HG03571 (cell line): ENCODE measurements at regions not wholly inside any gene's neighbourhood (a gene's known extent, or its start where the extent isn't known, plus 50 kb on each side); places are given as distances from the start of the nearest gene placed in this dataset.

Experiments
- ATAC-seq: cut with Tn5 transposase; IDR thresholded peaks from one replicate; pipeline ENCODE4 v1.9.1; 2021; ENCODE audit not compliant: unreplicated experiment

DNA sequence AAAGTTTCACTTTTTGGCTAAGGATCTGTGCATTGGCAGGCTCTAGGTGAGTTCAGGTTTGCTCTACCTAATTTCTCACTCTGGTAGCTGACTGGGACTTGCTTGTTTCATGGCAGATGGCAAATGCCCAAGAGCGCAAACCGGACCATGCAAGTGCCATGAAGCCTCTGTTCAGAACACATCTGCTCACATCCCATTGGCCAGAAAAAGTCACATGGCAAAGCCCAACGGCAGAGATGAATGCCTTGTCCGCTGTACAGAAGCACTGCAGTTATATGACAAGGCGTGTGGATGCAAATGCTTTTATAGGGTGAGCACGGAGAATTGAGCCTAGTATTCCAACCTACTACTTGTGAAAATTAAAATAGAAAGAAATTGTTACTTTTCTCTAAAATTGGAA lies 202.2 kb upstream of the HMGA2 start:
- no peak for ATAC-seq

DNA sequence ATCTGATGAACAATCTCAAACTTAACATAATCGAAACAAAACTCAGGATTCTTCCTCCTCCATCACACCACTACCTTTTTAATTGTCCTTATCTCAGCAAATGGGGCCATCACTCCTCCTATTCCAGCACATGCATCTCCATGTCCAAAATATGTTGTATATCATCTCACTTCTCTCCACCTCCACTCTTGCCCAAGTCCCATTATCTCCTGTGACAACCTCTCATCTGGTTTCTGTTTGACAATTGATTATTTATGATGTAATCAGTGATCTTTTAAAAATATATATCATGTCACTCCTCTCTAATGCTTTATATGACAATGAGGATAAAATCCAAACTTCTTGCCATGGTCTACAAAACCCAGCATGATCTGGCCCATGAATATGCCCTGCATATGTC lies 200.8 kb upstream of the HMGA2 start:
- no peak for ATAC-seq

DNA sequence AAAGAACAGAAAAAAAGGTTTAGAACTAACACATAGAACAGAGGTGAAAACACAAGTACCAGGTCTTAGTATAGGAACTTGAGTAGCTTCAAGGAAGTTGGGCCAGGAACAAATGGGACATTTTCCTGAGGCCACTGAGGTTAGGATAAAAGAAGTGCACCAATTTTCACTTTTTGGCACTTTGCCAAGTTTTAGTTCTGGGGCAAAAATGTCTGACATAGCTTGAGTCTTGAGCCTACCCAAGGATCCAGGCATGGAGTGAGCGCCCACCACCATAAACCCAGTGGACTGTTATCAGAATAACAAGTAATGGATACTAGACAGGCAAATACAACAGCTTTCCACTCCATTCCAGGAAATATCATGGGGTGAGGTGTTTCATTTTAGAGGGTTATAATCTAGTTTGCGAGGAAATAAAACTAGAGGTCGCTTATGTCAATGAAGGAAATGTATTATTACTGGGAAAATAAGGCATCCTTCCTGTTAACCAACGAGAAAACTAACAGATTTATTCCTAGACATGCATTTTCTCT lies 199.7 kb upstream of the HMGA2 start:
- no peak for ATAC-seq

DNA sequence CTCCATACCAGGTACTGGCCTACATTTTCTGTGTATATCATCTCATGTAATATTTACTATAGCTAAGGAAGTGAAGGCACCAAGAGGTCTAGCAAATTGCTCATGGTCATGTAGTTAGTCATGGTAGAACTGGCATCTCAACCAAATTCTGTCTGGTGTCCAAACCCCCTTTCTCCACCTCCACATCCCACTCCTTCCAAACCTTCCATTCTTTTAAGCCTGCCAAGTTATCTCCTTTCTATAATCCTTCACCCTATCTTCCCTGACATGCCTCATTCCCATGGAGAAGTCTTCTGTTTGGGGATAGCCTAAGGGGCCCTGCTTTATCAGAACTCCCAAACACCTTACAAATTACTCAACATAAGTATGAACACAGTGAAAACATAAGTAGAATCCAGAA lies 196.2 kb upstream of the HMGA2 start:
- ATAC-seq: no peak

GRCh38 chr12:65630555-65630954 lies 193.7 kb upstream of the HMGA2 start:
- no peak for ATAC-seq

DNA sequence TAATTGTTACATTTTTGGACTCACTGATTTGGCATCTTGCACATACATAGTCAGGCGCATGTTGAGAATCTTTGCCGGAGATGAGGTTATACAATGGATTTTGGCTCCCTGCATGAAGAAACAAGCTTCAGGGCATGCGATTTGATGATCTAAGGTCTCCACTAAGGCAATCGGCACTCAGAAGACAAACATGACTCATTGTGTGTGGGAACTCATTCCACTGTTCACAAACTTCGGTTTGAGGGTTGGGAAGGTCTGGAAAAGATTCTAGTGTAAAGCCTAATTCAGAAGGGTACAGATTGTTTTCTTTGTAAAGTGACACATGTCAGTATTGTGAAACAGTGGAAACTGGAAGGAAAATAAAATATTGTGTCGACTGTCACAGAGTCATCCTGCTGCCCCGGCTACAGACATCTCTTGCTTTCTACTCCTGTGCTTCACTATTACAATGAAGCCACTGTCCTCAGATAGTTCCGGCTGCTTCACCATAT lies 192.6 kb upstream of the HMGA2 start:
- ATAC-seq: no peak

GRCh38 chr12:65632131-65632855 lies 192.0 kb upstream of the HMGA2 start:
- ATAC-seq: no peak

GRCh38 chr12:65634061-65634460 lies 190.2 kb upstream of the HMGA2 start:
- ATAC-seq: no peak

DNA sequence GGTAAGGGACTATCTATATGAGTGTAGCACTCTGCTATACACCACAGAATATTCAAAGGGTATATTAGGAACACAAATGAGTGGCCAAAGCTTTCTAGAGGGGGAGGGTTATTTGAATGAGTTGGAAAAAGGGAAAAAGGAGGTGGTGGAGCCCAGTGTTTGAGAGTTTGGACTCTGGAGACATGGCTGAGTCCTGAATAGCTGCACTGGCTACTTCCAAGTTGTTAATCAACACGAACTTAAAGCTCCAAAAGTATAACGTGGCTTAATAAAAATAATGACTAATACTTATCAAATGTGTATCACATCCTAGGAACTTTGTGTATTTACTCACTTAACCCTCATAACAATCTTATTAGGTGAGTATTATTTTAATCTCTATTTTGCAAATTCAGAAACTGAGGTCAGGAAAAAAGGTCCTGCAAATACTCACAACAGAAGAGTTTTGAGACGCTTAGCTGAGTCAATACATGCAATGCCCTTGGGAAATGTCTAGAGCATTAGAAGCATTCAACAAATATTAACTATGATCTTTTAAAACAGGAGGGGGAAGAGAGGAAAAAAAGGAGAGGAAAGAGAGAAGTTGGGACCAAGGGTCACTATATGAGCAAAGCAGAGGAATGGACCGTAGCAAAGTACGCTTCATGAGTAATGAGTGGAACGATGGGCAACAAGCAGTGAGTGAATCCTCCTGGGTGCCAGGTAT lies 189.5 kb upstream of the HMGA2 start:
- ATAC-seq: no peak

GRCh38 chr12:65636436-65636835 lies 187.8 kb upstream of the HMGA2 start:
- ATAC-seq: no peak

DNA sequence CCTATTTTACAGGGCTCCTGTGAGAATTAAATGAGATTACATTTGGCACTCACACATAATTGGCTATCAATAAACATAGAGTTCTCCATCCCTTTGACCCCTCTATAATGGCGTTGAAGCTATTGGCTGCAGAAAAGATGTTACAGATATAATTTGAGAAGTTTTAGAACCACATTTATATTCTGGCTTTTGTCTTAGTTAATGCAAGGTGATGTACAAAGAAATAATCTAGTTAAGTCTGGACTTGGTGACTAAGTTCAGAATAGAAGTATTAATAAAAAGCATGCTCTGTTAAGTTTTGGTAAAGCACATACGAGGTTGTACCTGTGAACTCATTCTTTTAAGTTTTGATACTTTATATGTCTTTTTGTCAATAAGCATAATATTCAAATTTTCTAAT lies 187.1 kb upstream of the HMGA2 start:
- ATAC-seq: no peak

DNA sequence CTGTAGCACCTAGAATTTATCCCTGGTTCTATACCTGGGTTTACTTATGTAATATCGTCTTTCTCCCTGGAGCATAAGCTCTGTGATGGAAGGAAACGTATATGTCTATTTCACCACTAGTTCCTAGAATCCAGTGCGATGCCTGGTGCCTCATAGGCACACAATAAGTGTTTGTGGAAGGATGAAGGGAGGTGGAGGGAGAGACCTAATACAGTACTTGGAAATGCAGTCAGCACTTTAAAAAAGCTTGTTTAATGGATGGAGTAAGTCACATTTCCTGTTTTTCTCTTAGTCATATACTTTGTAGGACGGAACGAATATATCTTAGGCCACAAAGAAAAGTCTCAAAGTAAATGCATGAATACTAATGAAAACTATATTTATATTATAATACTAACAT lies 186.5 kb upstream of the HMGA2 start:
- no peak for ATAC-seq

DNA sequence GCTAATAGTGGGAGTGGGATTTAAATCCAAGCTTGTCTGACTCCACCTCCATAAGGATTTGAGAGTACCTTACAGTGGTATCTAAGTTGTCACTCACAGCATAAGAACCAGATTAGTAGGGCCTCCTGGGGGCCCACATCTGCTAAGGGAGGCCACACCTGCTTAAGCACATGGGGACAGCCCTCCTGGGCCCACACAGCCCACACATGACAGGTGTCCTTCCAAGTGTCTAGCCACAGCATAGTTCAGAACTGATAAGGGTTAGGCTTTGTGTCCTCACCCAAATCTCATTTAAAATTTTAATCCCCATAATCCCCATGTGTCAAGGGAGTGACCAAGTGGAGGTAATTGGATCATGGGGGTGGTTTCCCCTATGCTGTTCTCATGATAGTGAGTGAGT lies 186.0 kb upstream of the HMGA2 start:
- no peak for ATAC-seq

DNA sequence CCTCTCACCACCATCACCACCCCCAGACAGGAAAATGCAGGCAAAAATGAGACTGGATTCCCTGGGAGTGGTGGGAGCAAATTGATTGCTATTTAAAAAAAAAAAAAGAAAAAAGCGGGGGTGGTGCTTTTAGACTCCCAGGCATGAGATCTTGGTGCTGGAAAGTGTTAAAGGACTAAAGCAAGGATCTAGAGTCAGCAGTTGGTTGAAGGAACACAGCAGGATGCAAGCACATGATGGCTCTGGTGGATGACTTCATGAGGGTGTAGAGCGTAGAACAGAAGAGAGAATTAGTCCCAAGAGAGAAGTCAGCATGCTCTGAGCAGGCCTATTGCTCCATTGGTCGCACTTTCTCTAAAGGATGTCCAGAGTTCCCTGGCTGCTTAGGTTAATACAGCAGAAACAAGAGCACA lies 183.8 kb upstream of the HMGA2 start:
- no peak for ATAC-seq

GRCh38 chr12:65642061-65642661 lies 182.1 kb upstream of the HMGA2 start:
- no peak for ATAC-seq

GRCh38 chr12:65643171-65643570 lies 181.1 kb upstream of the HMGA2 start:
- no peak for ATAC-seq

- no peak for ATAC-seq
Observed at GRCh38 chr12:65643595-65644386, 180.5 kb upstream of the HMGA2 start.

- ATAC-seq: no peak
Observed at GRCh38 chr12:65646127-65646643, 178.1 kb upstream of the HMGA2 start.

- ATAC-seq: no peak
Observed at GRCh38 chr12:65647074-65647473, 177.2 kb upstream of the HMGA2 start.

- no peak for ATAC-seq
Observed at GRCh38 chr12:65648461-65648860, 175.8 kb upstream of the HMGA2 start.

GRCh38 chr12:65649126-65649525 lies 175.2 kb upstream of the HMGA2 start:
- ATAC-seq: no peak
